H1 (cell line): ENCODE measurements at regions not wholly inside any gene's neighbourhood (a gene's known extent, or its start where the extent isn't known, plus 50 kb on each side); places are given as distances from the start of the nearest gene placed in this dataset.

Experiments
- CTCF ChIA-PET: fragments of 300-600 bp; sonication (Branson Sonifier 250); formaldehyde crosslinking; loops from one replicate; lab custom pipeline; 2021; ENCODE audit not compliant: partially characterized antibody; lab: Charles Lee
- POLR2A ChIA-PET: fragments of 300-600 bp; sonication (Branson Sonifier 250); formaldehyde crosslinking; loops from one replicate; lab custom pipeline; 2021; ENCODE audit warnings: inconsistent platforms; ENCODE audit not compliant: partially characterized antibody; lab: Charles Lee
- DNase-seq, 2 experiments: peaks; one replicate each; pipeline versions ENCODE4 v3.0.0 to v3.0.0-alpha.2; 2010 to 2022; ENCODE audit warnings: low spot score in 2 of 2, low read depth in 1 of 2, mixed read lengths in 1 of 2
- FAIRE-seq: peaks from 2 replicates; lab custom pipeline; 2011; peaks lifted over from hg19 to GRCh38; lab: Jason Lieb, UNC
- H2AFZ ChIP-seq: 2 replicates; pipeline ENCODE4 v1.8.1; 2012; ENCODE audit warnings: low read length, inconsistent platforms
- H2AK5ac ChIP-seq: 2 replicates; pipeline ENCODE4 v1.6.1; 2013; ENCODE audit warnings: low read depth, low read length
- H2BK120ac ChIP-seq: replicated peaks from 2 replicates; pipeline ENCODE3; 2013; ENCODE audit warnings: low read depth, low read length, inconsistent platforms
- H2BK12ac ChIP-seq: 2 replicates; pipeline ENCODE4 v1.6.1; 2013; ENCODE audit warnings: low read depth, low read length
- H2BK15ac ChIP-seq: 2 replicates; pipeline ENCODE4 v1.6.1; 2013; ENCODE audit warnings: low read length
- H2BK20ac ChIP-seq: 2 replicates; pipeline ENCODE4 v1.6.1; 2013; ENCODE audit warnings: low read length
- H2BK5ac ChIP-seq: 2 replicates; pipeline ENCODE4 v1.6.1; 2013; ENCODE audit warnings: low read depth, low read length
- H3K14ac ChIP-seq: 2 replicates; pipeline ENCODE4 v1.6.1; 2013; ENCODE audit warnings: inconsistent platforms; ENCODE audit not compliant: insufficient read length
- H3K18ac ChIP-seq: 2 replicates; pipeline ENCODE4 v1.6.1; 2013; ENCODE audit warnings: low read length; ENCODE audit errors: extremely low read depth
- H3K23ac ChIP-seq: 2 replicates; pipeline ENCODE4 v1.6.1; 2013; ENCODE audit warnings: inconsistent platforms; ENCODE audit not compliant: insufficient read length
- H3K23me2 ChIP-seq: 2 replicates; pipeline ENCODE4 v1.6.1; 2013; ENCODE audit warnings: low read depth, low read length
- H3K27ac ChIP-seq: 2 replicates; pipeline ENCODE4 v1.6.1; 2011; ENCODE audit warnings: low read depth, low read length, inconsistent platforms
- H3K27me3 ChIP-seq, 4 experiments: replicated peaks in 1 of 4; 1 replicate in 1 of 4; 2 replicates in 3 of 4; pipeline versions ENCODE4 v1.6.1 to v1.8.1; 2011 to 2013; ENCODE audit warnings: low read length in 3 of 4, mild to moderate bottlenecking in 3 of 4, inconsistent platforms in 2 of 4, mixed read lengths in 2 of 4, moderate library complexity in 1 of 4; ENCODE audit not compliant: control insufficient read depth in 3 of 4, insufficient read depth in 3 of 4; ENCODE audit errors: extremely low read depth in 1 of 4
- H3K36me3 ChIP-seq, 4 experiments: 2 replicates each; pipeline versions ENCODE4 v1.6.1 to v1.8.1; 2011 to 2013; ENCODE audit warnings: mild to moderate bottlenecking in 4 of 4, low read length in 3 of 4, moderate library complexity in 2 of 4, control low read depth in 1 of 4, inconsistent platforms in 1 of 4; ENCODE audit not compliant: insufficient read depth in 4 of 4, control insufficient read depth in 2 of 4
- H3K4ac ChIP-seq: replicated peaks from 2 replicates; pipeline ENCODE3; 2013; ENCODE audit warnings: low read length, low read depth, mixed read lengths, inconsistent platforms; ENCODE audit not compliant: insufficient read length
- H3K4me1 ChIP-seq, 4 experiments: replicated peaks in 1 of 4; 1 replicate in 1 of 4; 2 replicates in 3 of 4; pipeline versions ENCODE4 v1.6.1 to v1.8.1; 2011 to 2013; ENCODE audit warnings: low read length in 3 of 4, inconsistent platforms in 2 of 4, mixed read lengths in 1 of 4; ENCODE audit not compliant: insufficient read depth in 4 of 4, control insufficient read depth in 3 of 4
- H3K4me2 ChIP-seq, 2 experiments: 2 replicates each; pipeline versions ENCODE4 v1.6.1 to v1.8.1; 2011 to 2013; ENCODE audit warnings: low read depth in 2 of 2, low read length in 2 of 2, control low read depth in 1 of 2, inconsistent platforms in 1 of 2, mild to moderate bottlenecking in 1 of 2; ENCODE audit not compliant: insufficient read depth in 1 of 2
- H3K4me3 ChIP-seq, 4 experiments: fragments of 200-600, 300-600 bp in 1 of 4; sonication (generic), shearing (Covaris generic), sonication (Bioruptor Twin) in 1 of 4; 2 replicates each; pipeline versions ENCODE4 v1.5.1 to v1.8.1; 2011 to 2016; ENCODE audit warnings: low read length in 4 of 4, low read depth in 3 of 4, control low read depth in 2 of 4, inconsistent platforms in 2 of 4, mild to moderate bottlenecking in 2 of 4, mixed read lengths in 1 of 4, moderate library complexity in 1 of 4; ENCODE audit not compliant: insufficient read depth in 2 of 4; ENCODE audit errors: extremely low read depth in 1 of 4
- H3K56ac ChIP-seq: replicated peaks from 2 replicates; pipeline ENCODE3; 2013; ENCODE audit warnings: low read depth, mild to moderate bottlenecking, mixed read lengths, low read length, inconsistent platforms; ENCODE audit not compliant: insufficient read length
- H3K79me1 ChIP-seq: 2 replicates; pipeline ENCODE4 v1.6.1; 2013; ENCODE audit warnings: low read depth, low read length, control low read depth
- H3K79me2 ChIP-seq, 2 experiments: 2 replicates each; pipeline versions ENCODE4 v1.6.1 to v1.8.1; 2012 to 2013; ENCODE audit warnings: low read length in 2 of 2, mild to moderate bottlenecking in 2 of 2, inconsistent platforms in 1 of 2; ENCODE audit not compliant: insufficient read depth in 2 of 2, control insufficient read depth in 1 of 2
- H3K9ac ChIP-seq, 4 experiments: replicated peaks in 1 of 4; 1 replicate in 1 of 4; 2 replicates in 3 of 4; pipeline versions ENCODE4 v1.6.1 to v1.8.1; 2011 to 2013; ENCODE audit warnings: low read depth in 3 of 4, low read length in 3 of 4, control low read depth in 2 of 4, mild to moderate bottlenecking in 2 of 4, moderate library complexity in 2 of 4, inconsistent platforms in 1 of 4; ENCODE audit errors: extremely low read depth in 1 of 4
- H3K9me3 ChIP-seq, 2 experiments: 2 replicates each; pipeline versions ENCODE4 v1.6.1 to v1.8.1; 2012 to 2013; ENCODE audit warnings: mild to moderate bottlenecking in 2 of 2, moderate library complexity in 2 of 2, control low read depth in 1 of 2, inconsistent platforms in 1 of 2, low read depth in 1 of 2, low read length in 1 of 2, mixed read lengths in 1 of 2; ENCODE audit not compliant: insufficient read depth in 2 of 2
- H4K20me1 ChIP-seq, 2 experiments: replicated peaks in 1 of 2; 2 replicates each; pipeline versions ENCODE3 to v1.8.1; 2011 to 2013; ENCODE audit warnings: inconsistent platforms in 2 of 2, low read length in 2 of 2, mild to moderate bottlenecking in 1 of 2; ENCODE audit not compliant: insufficient read depth in 2 of 2, control insufficient read depth in 1 of 2
- H4K5ac ChIP-seq: 2 replicates; pipeline ENCODE4 v1.6.1; 2013; ENCODE audit warnings: low read length, low read depth, mixed read lengths, inconsistent platforms; ENCODE audit not compliant: insufficient read length
- H4K8ac ChIP-seq: 2 replicates; pipeline ENCODE4 v1.8.0; 2013; ENCODE audit warnings: mild to moderate bottlenecking, moderate library complexity, low read length, inconsistent platforms; ENCODE audit not compliant: insufficient read depth; ENCODE audit errors: extremely low read depth
- H4K91ac ChIP-seq: replicated peaks from 2 replicates; pipeline ENCODE3; 2013; ENCODE audit warnings: low read length, mixed read lengths, inconsistent platforms; ENCODE audit not compliant: insufficient read length
- CHD1 ChIP-seq: IDR thresholded peaks from 2 replicates; pipeline ENCODE4 v1.6.1; 2012; ENCODE audit warnings: low read depth, low read length, improper control_type of control experiment
- CTBP2 ChIP-seq: IDR thresholded peaks from 2 replicates; pipeline ENCODE4 v1.7.0; 2011; ENCODE audit warnings: borderline replicate concordance, mild to moderate bottlenecking, moderate library complexity, mixed read lengths, low read length; ENCODE audit not compliant: insufficient read depth, insufficient read length
- E2F6 ChIP-seq: IDR thresholded peaks from 2 replicates; pipeline ENCODE4 v1.6.1; 2012; ENCODE audit warnings: inconsistent platforms
- EGR1 ChIP-seq: IDR thresholded peaks from 2 replicates; pipeline ENCODE4 v1.6.1; 2011; ENCODE audit warnings: low read depth, low read length, borderline replicate concordance
- JUN ChIP-seq: IDR thresholded peaks from 2 replicates; pipeline ENCODE4 v1.6.1; 2011; ENCODE audit warnings: low read depth, mild to moderate bottlenecking, improper control_type of control experiment, low read length
- KDM4A ChIP-seq: IDR thresholded peaks from one replicate; pipeline ENCODE4 v1.7.1; 2012; ENCODE audit warnings: low read depth, mild to moderate bottlenecking, moderate library complexity, low read length, inconsistent platforms; ENCODE audit not compliant: severe bottlenecking
- PHF8 ChIP-seq: fragments of 200-600 bp; sonication (generic); conservative IDR thresholded peaks from 2 replicates; pipeline ENCODE4 v1.7.1; 2012; ENCODE audit warnings: low read depth, mild to moderate bottlenecking, inconsistent platforms, low read length, moderate library complexity
- POLR2A ChIP-seq, 2 experiments: IDR thresholded peaks; 1 replicate in 1 of 2; 2 replicates in 1 of 2; pipeline ENCODE4 v1.6.1; 2011; ENCODE audit warnings: low read depth in 2 of 2, low read length in 2 of 2, mild to moderate bottlenecking in 2 of 2; ENCODE audit errors: control extremely low read depth in 1 of 2
- POU5F1 ChIP-seq: IDR thresholded peaks from 2 replicates; pipeline ENCODE4 v1.6.1; 2011; ENCODE audit warnings: low read depth, mild to moderate bottlenecking, low read length, moderate library complexity
- RNF2 ChIP-seq: fragments of 200-900, 300-1000 bp; sonication (generic); IDR thresholded peaks from 2 replicates; pipeline ENCODE4 v1.7.1; 2016; ENCODE audit warnings: borderline replicate concordance, low read depth, mild to moderate bottlenecking, antibody characterized with exemption, low read length; ENCODE audit not compliant: poor library complexity, severe bottlenecking; ENCODE audit errors: missing control alignments
- SRF ChIP-seq: IDR thresholded peaks from 2 replicates; pipeline ENCODE4 v1.6.1; 2011; ENCODE audit warnings: mild to moderate bottlenecking, low read depth, low read length, moderate library complexity
- TCF12 ChIP-seq: IDR thresholded peaks from 2 replicates; pipeline ENCODE4 v1.6.1; 2011; ENCODE audit warnings: low read depth, mild to moderate bottlenecking, low read length
- WGBS, 2 experiments: shearing (Covaris generic) in 1 of 2; methylation state at CpG; one replicate each; pipeline versions ENCODE4 v1.1.6 to v1.1.7; 2013 to 2015; ENCODE audit warnings: low lambda C conversion rate in 2 of 2, mixed read lengths in 2 of 2, inconsistent platforms in 1 of 2, low coverage in 1 of 2, missing lambda C conversion rate in 1 of 2; ENCODE audit not compliant: insufficient replicate concordance in 2 of 2, insufficient coverage in 1 of 2, insufficient read length in 1 of 2; ENCODE audit errors: extremely low coverage in 1 of 2, missing lambda C conversion rate in 1 of 2; 5-methylcytosine and 5-hydroxymethylcytosine counted together

- Histone ChIP-seq H4K8ac (no peak overlapping the region), H4K91ac (no peak overlapping the region), H2AK5ac (no peak overlapping the region), H2BK120ac (no peak overlapping the region), H3K79me2 (no peaks in the 10 kb centered on the region), H4K5ac (no peak overlapping the region), H3K23ac (no peak overlapping the region), H3K23me2 (no peaks in the 10 kb centered on the region), H2BK20ac (no peak overlapping the region), H3K27me3 (no peaks in the 10 kb centered on the region), H3K9ac (no peak overlapping the region), H3K9me3 (no peaks in the 10 kb centered on the region), H4K20me1 (no peaks in the 10 kb centered on the region), H2AFZ (no peak overlapping the region), H2BK15ac (no peak overlapping the region), H3K27ac (no peak overlapping the region), H3K4me1 (peaks cover 3 to 6% (median 5%) of the 10 kb centered on the region in 4 experiments; a peak in 6 of 7 replicates), H3K4me3 (no peak overlapping the region), H3K4me2 (no peak overlapping the region), H3K4ac (no peak overlapping the region), H3K36me3 (peaks cover 0 to 5% (median 1%) of the 10 kb centered on the region in 4 experiments; a peak in 2 of 8 replicates), H3K14ac (no peak overlapping the region), H2BK12ac (no peak overlapping the region), H3K79me1 (no peaks in the 10 kb centered on the region; the same call in 1 of the 2 replicates), H3K56ac (no peak overlapping the region), H2BK5ac (no peak overlapping the region), H3K18ac (no peak overlapping the region)
- FAIRE-seq (no peak), DNase-seq (no peak)
- ChIA-PET CTCF (interaction anchor here (0.6 to 0.7 kb wide), 2 partner anchors 55 to 156 kb away, joined by 3 read pairs; no protein-coding TSS in a partner anchor), POLR2A (no interaction called here)
- WGBS, 2 experiments, result 89% methylated on average over 5 of the region's 5 CpGs; no CpG with 5 or more reads in 1 of the 2 experiments
- TF ChIP-seq JUN (no peak), CHD1 (no peak), POU5F1 (no peak), PHF8 (no peak), POLR2A (IDR thresholded peaks at IDR 0.05; ENCODE audit: control extremely low read depth in 1 of 2, low read depth in 2 of 2, low read length in 2 of 2) (no peak), E2F6 (no peak), RNF2 (no peak), KDM4A (no peak), CTBP2 (no peak), EGR1 (no peak), TCF12 (no peak), SRF (no peak)
These were observed 217.1 kb downstream of the PRL start for GRCh38 chr6:22079783-22080182.
